HepG2 (cell line): ENCODE measurements at regions not wholly inside any gene's neighbourhood (a gene's known extent, or its start where the extent isn't known, plus 50 kb on each side); places are given as distances from the start of the nearest gene placed in this dataset.

Source experiments
- ATAC-seq: fragments of 200-7000 bp; cut with Tn5 transposase; 3 replicates; pipeline ENCODE4 v1.9.1; 2020; ENCODE audit warnings: mild to moderate bottlenecking, moderate library complexity
- BruUV-seq: library from RNA; stranded (reverse); fragments of 400-500 nt; replicated peaks from 2 replicates; lab custom pipeline; 2021; lab: Mats Ljungman, UMichigan
- CTCF ChIA-PET: fragments of 300-600 bp; formaldehyde crosslinking; extraction: SDS; loops from one replicate; lab custom pipeline; 2021; ENCODE audit warnings: low total read pairs, inconsistent platforms, low intra/inter-chr PET ratio; lab: Yijun Ruan, JAX
- POLR2A ChIA-PET: fragments of 350-600 bp; sonication (Branson Sonifier 250); formaldehyde crosslinking; loops from one replicate; lab custom pipeline; 2020; ENCODE audit warnings: antibody characterized with exemption, inconsistent platforms; lab: Yijun Ruan, JAX
- DNase-seq: peaks from one replicate; pipeline ENCODE4 v3.0.0-alpha.2; 2015; ENCODE audit warnings: low spot score
- FAIRE-seq: peaks from 3 replicates; lab custom pipeline; 2011; peaks lifted over from hg19 to GRCh38; lab: Jason Lieb, UNC
- H2AFZ ChIP-seq: one replicate; pipeline ENCODE4 v1.6.1; 2011; ENCODE audit warnings: low read length, inconsistent platforms
- H3K27ac ChIP-seq: fragments of 300-600 bp; 3 replicates; pipeline ENCODE4 v1.8.0; 2011; ENCODE audit warnings: mixed run types, mild to moderate bottlenecking, mixed read lengths, low read length, inconsistent platforms; ENCODE audit not compliant: insufficient read depth; ENCODE audit errors: extremely low read length
- H3K27me3 ChIP-seq, 2 experiments: fragments of 200-600 bp in 1 of 2; 2 replicates in 1 of 2; 3 replicates in 1 of 2; pipeline versions ENCODE4 v1.6.0 to v1.8.0; 2011; ENCODE audit warnings: low read length in 2 of 2, mild to moderate bottlenecking in 2 of 2, moderate library complexity in 2 of 2, inconsistent platforms in 1 of 2; ENCODE audit not compliant: insufficient read depth in 2 of 2, control insufficient read depth in 1 of 2
- H3K36me3 ChIP-seq, 2 experiments: fragments of 200-600 bp in 1 of 2; replicated peaks in 1 of 2; 2 replicates in 1 of 2; 3 replicates in 1 of 2; pipeline versions ENCODE4 v1.5.1 to v1.8.0; 2011; ENCODE audit warnings: low read length in 2 of 2, inconsistent platforms in 1 of 2; ENCODE audit not compliant: insufficient read depth in 2 of 2, control insufficient read depth in 1 of 2
- H3K4me1 ChIP-seq: 2 replicates; pipeline ENCODE4 v1.5.1; 2012; ENCODE audit warnings: low read length, inconsistent platforms; ENCODE audit not compliant: insufficient read depth
- H3K4me2 ChIP-seq: 2 replicates; pipeline ENCODE4 v1.6.0; 2011; ENCODE audit warnings: low read depth, low read length, inconsistent platforms
- H3K4me3 ChIP-seq, 3 experiments: fragments of 200-600 bp in 1 of 3; sonication (generic), shearing (Covaris generic) in 1 of 3; replicated peaks in 1 of 3; 2 replicates each; pipeline ENCODE4 v1.5.1; 2011 to 2016; ENCODE audit warnings: low read length in 3 of 3, inconsistent platforms in 2 of 3, low read depth in 2 of 3, mild to moderate bottlenecking in 2 of 3, control low read depth in 1 of 3, mixed read lengths in 1 of 3; ENCODE audit not compliant: insufficient read depth in 1 of 3
- H3K79me2 ChIP-seq: one replicate; pipeline ENCODE4 v1.6.1; 2011; ENCODE audit warnings: low read length, inconsistent platforms; ENCODE audit not compliant: insufficient read depth
- H3K9ac ChIP-seq: 2 replicates; pipeline ENCODE4 v1.6.0; 2011; ENCODE audit warnings: mild to moderate bottlenecking, low read depth, low read length, inconsistent platforms; ENCODE audit not compliant: insufficient read depth
- H3K9me3 ChIP-seq: 2 replicates; pipeline ENCODE4 v1.5.1; 2012; ENCODE audit warnings: mild to moderate bottlenecking, low read length
- H4K20me1 ChIP-seq: 2 replicates; pipeline ENCODE4 v1.6.0; 2011; ENCODE audit warnings: inconsistent platforms, mild to moderate bottlenecking, low read length, moderate library complexity; ENCODE audit not compliant: insufficient read depth
- ARNT ChIP-seq: fragments of 450-650 bp; IDR thresholded peaks from 2 replicates; pipeline ENCODE4 v1.6.1; 2017
- HNRNPK ChIP-seq: fragments of 200-400 bp; formaldehyde crosslinking; IDR thresholded peaks from 2 replicates; pipeline ENCODE4 v1.6.1; 2018; ENCODE audit warnings: low read length, low read depth, moderate library complexity, mild to moderate bottlenecking; ENCODE audit not compliant: poor library complexity, severe bottlenecking
- JDP2 ChIP-seq: sonication (generic); formaldehyde crosslinking; IDR thresholded peaks from 2 replicates; pipeline ENCODE4 v1.8.1; 2022; ENCODE audit warnings: missing genetic modification reagents, borderline replicate concordance
- KAT7 ChIP-seq: IDR thresholded peaks from 2 replicates; pipeline ENCODE4 v1.6.1; 2018; ENCODE audit warnings: borderline replicate concordance, missing compliant biosample characterization
- MED13 ChIP-seq: sonication (generic); formaldehyde crosslinking; IDR thresholded peaks from 2 replicates; pipeline ENCODE4 v1.5.0; 2020; ENCODE audit warnings: missing genetic modification reagents
- NCOA1 ChIP-seq: sonication (generic); formaldehyde crosslinking; IDR thresholded peaks from 2 replicates; pipeline ENCODE4 v1.9.0; 2021; ENCODE audit warnings: missing genetic modification reagents
- PAX8 ChIP-seq: sonication (generic); formaldehyde crosslinking; IDR thresholded peaks from 2 replicates; pipeline ENCODE4 v1.8.0; 2022; ENCODE audit warnings: mild to moderate bottlenecking, missing genetic modification reagents, borderline replicate concordance
- PBX3 ChIP-seq: sonication (generic); formaldehyde crosslinking; IDR thresholded peaks from 2 replicates; pipeline ENCODE4 v1.8.1; 2023; ENCODE audit warnings: missing genetic modification reagents, inconsistent platforms, borderline replicate concordance
- PHF20 ChIP-seq: sonication (generic); formaldehyde crosslinking; IDR thresholded peaks from 2 replicates; pipeline ENCODE4 v1.5.0; 2020; ENCODE audit warnings: mild to moderate bottlenecking, missing genetic modification reagents
- PRMT3 ChIP-seq: sonication (generic); formaldehyde crosslinking; IDR thresholded peaks from 2 replicates; pipeline ENCODE4 v1.8.1; 2022; ENCODE audit warnings: low read depth, mild to moderate bottlenecking, moderate library complexity, missing genetic modification reagents, borderline replicate concordance
- REL ChIP-seq: sonication (generic); formaldehyde crosslinking; conservative IDR thresholded peaks from 2 replicates; pipeline ENCODE4 v1.8.0; 2022; ENCODE audit warnings: mild to moderate bottlenecking, missing genetic modification reagents, moderate library complexity
- SOX6 ChIP-seq, 2 experiments: fragments of 450-650 bp in 1 of 2; sonication (generic) in 1 of 2; formaldehyde crosslinking in 1 of 2; IDR thresholded peaks; 2 replicates each; pipeline versions ENCODE4 v1.4.0 to v1.6.1; 2017 to 2020; ENCODE audit warnings: antibody characterized with exemption in 1 of 2, mild to moderate bottlenecking in 1 of 2, missing genetic modification reagents in 1 of 2
- TCF7 ChIP-seq: sonication (generic); IDR thresholded peaks from 2 replicates; pipeline ENCODE4 v1.6.1; 2016; ENCODE audit warnings: antibody characterized with exemption, low read depth
- ZNF362 ChIP-seq: sonication (generic); formaldehyde crosslinking; IDR thresholded peaks from 2 replicates; pipeline ENCODE4 v1.4.0; 2020; ENCODE audit warnings: missing genetic modification reagents, mild to moderate bottlenecking, borderline replicate concordance
- ZNF543 ChIP-seq: sonication (generic); formaldehyde crosslinking; IDR thresholded peaks from 2 replicates; pipeline ENCODE4 v1.4.0; 2020; ENCODE audit warnings: mild to moderate bottlenecking, missing genetic modification reagents
- WGBS: methylation state at CpG from one replicate; pipeline ENCODE4 v1.1.6; 2017; ENCODE audit warnings: low lambda C conversion rate; 5-methylcytosine and 5-hydroxymethylcytosine counted together
- in situ Hi-C: cut with HindIII; loops from 2 replicates; pipeline ENCODE4 v1.10.0; 2017; ENCODE audit warnings: low pct_unique_long_range_greater_than_20kb; ENCODE audit not compliant: extremely low pct_ligation_motif_present
- intact Hi-C: fragments of 100-400 bp; cut with micrococcal nuclease; formaldehyde crosslinking; loops from one replicate; pipeline ENCODE4 v1.10.0; 2022; ENCODE audit not compliant: unreplicated experiment

- no peak for ATAC-seq
- Histone ChIP-seq H3K4me1 (no peaks in the 10 kb centered on the region), H3K36me3 (no peaks in the 10 kb centered on the region), H3K9me3 (no peaks in the 10 kb centered on the region), H3K4me3 (no peak overlapping the region), H3K4me2 (no peak overlapping the region), H3K27me3 (no peaks in the 10 kb centered on the region; a peak in 1 of 5 replicates), H3K9ac (no peak overlapping the region), H2AFZ (no peak overlapping the region), H3K79me2 (no peaks in the 10 kb centered on the region), H3K27ac (no peak overlapping the region), H4K20me1 (no peaks in the 10 kb centered on the region)
- in situ Hi-C loops = no loop called here
- TF ChIP-seq MED13 (CRISPR knock-in tag) (no peak), SOX6 (IDR thresholded peaks at IDR 0.05) (no peak), SOX6 (CRISPR knock-in tag; IDR thresholded peaks at IDR 0.05) (no peak), ZNF362 (no peak)
- 55% methylated on average over 2 of the region's 2 CpGs for WGBS
- POLR2A ChIA-PET = no interaction called here
- FAIRE-seq = no peak
- DNase-seq = no peak
- intact Hi-C loops = no loop called here
- CTCF ChIA-PET = no interaction called here
- no TSS peak for BruUV-seq
Observed at GRCh38 chr14:55789406-55789805, 209.4 kb downstream of the KTN1 start.

GRCh38 chr14:55794655-55795595 is 214.9 kb downstream of the KTN1 start:
- no peak overlapping the region for H3K4me2 ChIP-seq
- TF ChIP-seq HNRNPK (no peak), KAT7 (CRISPR knock-in tag) (no peak), ZNF543 (no peak), JDP2 (CRISPR knock-in tag) (no peak), ARNT (no peak), PRMT3 (CRISPR knock-in tag) (no peak), PHF20 (CRISPR knock-in tag) (no peak), TCF7 (no peak), REL (no peak), PBX3 (CRISPR knock-in tag) (no peak), NCOA1 (no peak), PAX8 (CRISPR knock-in tag) (no peak)

More at GRCh38 chr14:55794655-55795595, 214.9 kb downstream of the KTN1 start:
- no peaks in the 10 kb centered on the region for H3K4me1 ChIP-seq
- no peaks in the 10 kb centered on the region for H3K36me3 ChIP-seq
- DNase-seq (no peak), ATAC-seq (no peak), FAIRE-seq (no peak)
- H4K20me1 ChIP-seq = no peaks in the 10 kb centered on the region
- no TSS peak for BruUV-seq
- POLR2A ChIA-PET = no interaction called here
- WGBS = 13% methylated on average over 6 of the region's 6 CpGs
- intact Hi-C loops = no loop called here
- CTCF ChIA-PET = no interaction called here
- in situ Hi-C loops = no loop called here
- no peak overlapping the region for H2AFZ ChIP-seq
- peaks cover 0 to 6% of the 10 kb centered on the region in 2 experiments; a peak in 1 of 5 replicates for H3K27me3 ChIP-seq
- H3K9ac ChIP-seq = no peak overlapping the region
- H3K79me2 ChIP-seq = no peaks in the 10 kb centered on the region
- no peaks in the 10 kb centered on the region for H3K9me3 ChIP-seq
- H3K4me3 ChIP-seq = no peak overlapping the region
- H3K27ac ChIP-seq = no peak overlapping the region
